ENCODE measurements at regions not wholly inside any gene's neighbourhood (a gene's known extent, or its start where the extent isn't known, plus 50 kb on each side); places are given as distances from the start of the nearest gene placed in this dataset.

GRCh38 chr5:167574464-167574863 is 717.0 kb upstream of the WWC1 start:
- TF ChIP-seq NFYB (CRISPR knock-in tag; conservative IDR thresholded peaks at IDR 0.05; ENCODE audit: low read depth) (no peak), CTCF (IDR thresholded peaks at IDR 0.05) (no peak)
